ENCODE measurements at regions not wholly inside any gene's neighbourhood (a gene's known extent, or its start where the extent isn't known, plus 50 kb on each side); places are given as distances from the start of the nearest gene placed in this dataset.

DNA sequence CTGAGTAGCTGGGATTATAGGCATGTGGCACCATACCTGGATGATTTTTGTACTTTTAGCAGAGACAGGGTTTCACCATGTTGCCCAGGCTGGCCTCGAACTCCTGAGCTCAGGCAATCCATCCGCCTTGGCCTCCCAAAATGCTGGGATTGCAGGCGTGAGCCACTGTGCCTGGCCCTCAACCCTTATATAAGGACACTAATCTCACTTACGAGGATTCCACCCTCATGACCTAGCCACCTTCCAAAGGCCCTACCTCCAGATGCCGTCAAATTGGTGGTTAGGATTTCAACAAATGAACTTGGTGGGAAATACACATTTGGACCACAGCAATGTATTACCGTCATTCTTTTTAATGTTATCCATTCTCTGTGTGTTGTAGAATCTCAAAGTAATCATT lies 61.0 kb downstream of the ING1 start:
- intact Hi-C loops (cut with micrococcal nuclease; ENCODE audit: unreplicated experiment), result no loop called here

More for the DNA sequence above, 61.0 kb downstream of the ING1 start:
- no peak overlapping the region for H3K4me3 ChIP-seq (replicated peaks in 1 of 3; ENCODE audit: insufficient read depth in 1 of 3, low read depth in 2 of 3, low read length in 3 of 3)
- no peak overlapping the region for H2AFZ ChIP-seq (ENCODE audit: low read length)
- ChIA-PET CTCF (ENCODE audit: low intra/inter-chr PET ratio, low total read pairs) (no interaction called here), POLR2A (no interaction called here)
- FAIRE-seq (no peak), ATAC-seq (no peak), DNase-seq (ENCODE audit: low spot score) (no peak)
- no peak overlapping the region for H3K9ac ChIP-seq (ENCODE audit: insufficient read depth, low read depth, low read length)
- H3K9me3 ChIP-seq (ENCODE audit: low read length), result no peaks in the 10 kb centered on the region
- H3K27ac ChIP-seq (ENCODE audit: extremely low read length, insufficient read depth, low read length), result no peak overlapping the region
- WGBS (ENCODE audit: low lambda C conversion rate), result 64% methylated on average over 5 of the region's 6 CpGs
- no peak for TF ChIP-seq NFE2L1 (CRISPR knock-in tag; IDR thresholded peaks at IDR 0.05; ENCODE audit: borderline replicate concordance)
- TF ChIP-seq, protein P1, sequence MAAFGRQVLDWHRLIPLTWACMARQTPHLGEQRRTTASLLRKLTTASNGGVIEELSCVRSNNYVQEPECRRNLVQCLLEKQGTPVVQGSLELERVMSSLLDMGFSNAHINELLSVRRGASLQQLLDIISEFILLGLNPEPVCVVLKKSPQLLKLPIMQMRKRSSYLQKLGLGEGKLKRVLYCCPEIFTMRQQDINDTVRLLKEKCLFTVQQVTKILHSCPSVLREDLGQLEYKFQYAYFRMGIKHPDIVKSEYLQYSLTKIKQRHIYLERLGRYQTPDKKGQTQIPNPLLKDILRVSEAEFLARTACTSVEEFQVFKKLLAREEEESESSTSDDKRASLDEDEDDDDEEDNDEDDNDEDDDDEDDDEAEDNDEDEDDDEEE (CRISPR knock-in tag; IDR thresholded peaks at IDR 0.05), result no peak
- TF ChIP-seq ZNF614 (CRISPR knock-in tag; IDR thresholded peaks at IDR 0.05; ENCODE audit: borderline replicate concordance), result no peak
- TF ChIP-seq ZNF234 (CRISPR knock-in tag; conservative IDR thresholded peaks at IDR 0.05), result no peak
- no peak for TF ChIP-seq PCBP2 (optimal IDR thresholded peaks at IDR 0.05; ENCODE audit: low read depth, low read length, poor library complexity, severe bottlenecking)
- no peak for TF ChIP-seq MTA1 (CRISPR knock-in tag; IDR thresholded peaks at IDR 0.05; ENCODE audit: borderline replicate concordance)
- no peak for TF ChIP-seq KLF6 (CRISPR knock-in tag; IDR thresholded peaks at IDR 0.05)
- TF ChIP-seq ZNF282 (IDR thresholded peaks at IDR 0.05; ENCODE audit: partially characterized antibody), result no peak
- TF ChIP-seq, protein P2, sequence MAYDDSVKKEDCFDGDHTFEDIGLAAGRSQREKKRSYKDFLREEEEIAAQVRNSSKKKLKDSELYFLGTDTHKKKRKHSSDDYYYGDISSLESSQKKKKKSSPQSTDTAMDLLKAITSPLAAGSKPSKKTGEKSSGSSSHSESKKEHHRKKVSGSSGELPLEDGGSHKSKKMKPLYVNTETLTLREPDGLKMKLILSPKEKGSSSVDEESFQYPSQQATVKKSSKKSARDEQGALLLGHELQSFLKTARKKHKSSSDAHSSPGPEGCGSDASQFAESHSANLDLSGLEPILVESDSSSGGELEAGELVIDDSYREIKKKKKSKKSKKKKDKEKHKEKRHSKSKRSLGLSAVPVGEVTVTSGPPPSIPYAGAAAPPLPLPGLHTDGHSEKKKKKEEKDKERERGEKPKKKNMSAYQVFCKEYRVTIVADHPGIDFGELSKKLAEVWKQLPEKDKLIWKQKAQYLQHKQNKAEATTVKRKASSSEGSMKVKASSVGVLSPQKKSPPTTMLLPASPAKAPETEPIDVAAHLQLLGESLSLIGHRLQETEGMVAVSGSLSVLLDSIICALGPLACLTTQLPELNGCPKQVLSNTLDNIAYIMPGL (CRISPR knock-in tag; IDR thresholded peaks at IDR 0.05; ENCODE audit: borderline replicate concordance in 1 of 2, low read depth in 1 of 2), result no peak
- TF ChIP-seq MEIS2 (CRISPR knock-in tag; IDR thresholded peaks at IDR 0.05), result no peak
- TF ChIP-seq ZNF225 (CRISPR knock-in tag; IDR thresholded peaks at IDR 0.05), result no peak
- TF ChIP-seq PHF21A (CRISPR knock-in tag; IDR thresholded peaks at IDR 0.05), result no peak
- TF ChIP-seq RARG (CRISPR knock-in tag; IDR thresholded peaks at IDR 0.05; ENCODE audit: low read depth), result no peak
- TF ChIP-seq STAT5B (CRISPR knock-in tag; IDR thresholded peaks at IDR 0.05), result no peak
- no peak for TF ChIP-seq ZNF121 (CRISPR knock-in tag; IDR thresholded peaks at IDR 0.05)
- in situ Hi-C loops (cut with HindIII; ENCODE audit: extremely low pct_ligation_motif_present, low pct_unique_long_range_greater_than_20kb), result no loop called here
- no peak overlapping the region for H3K4me2 ChIP-seq (ENCODE audit: low read depth, low read length)
- H3K79me2 ChIP-seq (ENCODE audit: insufficient read depth, low read length), result no peaks in the 10 kb centered on the region
- H4K20me1 ChIP-seq (ENCODE audit: insufficient read depth, low read length), result no peaks in the 10 kb centered on the region
- H3K36me3 ChIP-seq (replicated peaks in 1 of 2; ENCODE audit: control insufficient read depth in 1 of 2, insufficient read depth in 2 of 2, low read length in 2 of 2), result no peaks in the 10 kb centered on the region
- BruUV-seq (replicated peaks), result no TSS peak
- peaks cover 3 to 31% of the 10 kb centered on the region in 2 experiments for H3K27me3 ChIP-seq (ENCODE audit: control insufficient read depth in 1 of 2, insufficient read depth in 2 of 2, low read length in 2 of 2)
- peaks cover 49% of the 10 kb centered on the region for H3K4me1 ChIP-seq (ENCODE audit: insufficient read depth, low read length)

Measured in HepG2 (cell line).